ENCODE measurements at regions not wholly inside any gene's neighbourhood (a gene's known extent, or its start where the extent isn't known, plus 50 kb on each side); places are given as distances from the start of the nearest gene placed in this dataset.

DNA sequence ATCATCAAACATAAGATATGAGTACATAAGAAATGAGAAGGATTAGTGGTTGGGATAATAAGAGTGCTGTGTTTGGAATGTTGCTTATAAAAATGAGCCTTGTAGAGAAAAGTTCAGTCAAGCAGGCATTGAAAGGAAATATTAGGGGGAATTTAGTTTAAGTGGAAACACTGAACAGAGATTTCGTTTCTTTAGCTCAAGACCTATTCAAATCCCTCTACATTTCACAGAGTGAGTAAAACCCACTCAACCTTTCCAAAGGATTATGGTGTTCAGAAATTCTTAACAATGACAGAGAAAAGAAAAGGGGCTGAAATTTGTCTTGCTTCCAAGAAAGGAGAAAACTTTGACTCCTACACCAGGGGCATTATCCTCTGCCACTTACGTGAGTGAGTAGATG is 1072.4 kb upstream of the LCORL start:
- no TSS peak for BruUV-seq (replicated peaks)
- H3K27me3 ChIP-seq (replicated peaks in 1 of 2; ENCODE audit: control insufficient read depth in 2 of 2, insufficient read depth in 2 of 2, low read length in 1 of 2), result no peaks in the 10 kb centered on the region
- no peaks in the 10 kb centered on the region for H3K36me3 ChIP-seq (ENCODE audit: control insufficient read depth in 2 of 2, insufficient read depth in 2 of 2, low read length in 1 of 2)
- ChIA-PET SMC1A (ENCODE audit: uncharacterized antibody, unreplicated experiment) (no interaction called here), RAD21 (ENCODE audit: unreplicated experiment) (no interaction called here), CTCF (no interaction called here), POLR2A (interaction anchor here (0.5 kb wide), 1 partner anchor 19 kb away, joined by 4 read pairs; no protein-coding TSS in a partner anchor)
- H3K4me1 ChIP-seq (ENCODE audit: control insufficient read depth, insufficient read depth, low read length), result no peaks in the 10 kb centered on the region
- intact Hi-C loops (cut with micrococcal nuclease; ENCODE audit: unreplicated experiment), result no loop called here
- no peaks in the 10 kb centered on the region for H3K79me2 ChIP-seq (ENCODE audit: control insufficient read depth, insufficient read depth, low read length)
- TF ChIP-seq POLR2AphosphoS5 (IDR thresholded peaks at IDR 0.05; ENCODE audit: low read length) (no peak), DPF2 (IDR thresholded peaks at IDR 0.05) (no peak), TCF7 (IDR thresholded peaks at IDR 0.05; ENCODE audit: borderline replicate concordance) (no peak), JUNB (IDR thresholded peaks at IDR 0.05) (no peak), EED (IDR thresholded peaks at IDR 0.05; ENCODE audit: low read depth) (no peak), SUZ12 (IDR thresholded peaks at IDR 0.05; ENCODE audit: unreplicated experiment) (no peak), STAT1 (conservative IDR thresholded peaks at IDR 0.05) (no peak), CBX5 (IDR thresholded peaks at IDR 0.05; ENCODE audit: low read depth) (no peak), HDAC6 (IDR thresholded peaks at IDR 0.05; ENCODE audit: unreplicated experiment) (no peak), CBFB (IDR thresholded peaks at IDR 0.05; ENCODE audit: low read depth) (no peak), ZSCAN29 (IDR thresholded peaks at IDR 0.05) (no peak), IRF4 (IDR thresholded peaks at IDR 0.05; ENCODE audit: low read depth, low read length) (no peak), SIN3A (IDR thresholded peaks at IDR 0.05; ENCODE audit: low read depth, low read length) (no peak), RELA (IDR thresholded peaks at IDR 0.05; ENCODE audit: borderline replicate concordance, partially characterized antibody) (no peak), GABPA (IDR thresholded peaks at IDR 0.05; ENCODE audit: low read depth) (no peak), CHD4 (IDR thresholded peaks at IDR 0.05) (no peak), RCOR1 (conservative IDR thresholded peaks at IDR 0.05; ENCODE audit: low read depth, low read length) (no peak)
- TF ChIP-seq, protein P1, sequence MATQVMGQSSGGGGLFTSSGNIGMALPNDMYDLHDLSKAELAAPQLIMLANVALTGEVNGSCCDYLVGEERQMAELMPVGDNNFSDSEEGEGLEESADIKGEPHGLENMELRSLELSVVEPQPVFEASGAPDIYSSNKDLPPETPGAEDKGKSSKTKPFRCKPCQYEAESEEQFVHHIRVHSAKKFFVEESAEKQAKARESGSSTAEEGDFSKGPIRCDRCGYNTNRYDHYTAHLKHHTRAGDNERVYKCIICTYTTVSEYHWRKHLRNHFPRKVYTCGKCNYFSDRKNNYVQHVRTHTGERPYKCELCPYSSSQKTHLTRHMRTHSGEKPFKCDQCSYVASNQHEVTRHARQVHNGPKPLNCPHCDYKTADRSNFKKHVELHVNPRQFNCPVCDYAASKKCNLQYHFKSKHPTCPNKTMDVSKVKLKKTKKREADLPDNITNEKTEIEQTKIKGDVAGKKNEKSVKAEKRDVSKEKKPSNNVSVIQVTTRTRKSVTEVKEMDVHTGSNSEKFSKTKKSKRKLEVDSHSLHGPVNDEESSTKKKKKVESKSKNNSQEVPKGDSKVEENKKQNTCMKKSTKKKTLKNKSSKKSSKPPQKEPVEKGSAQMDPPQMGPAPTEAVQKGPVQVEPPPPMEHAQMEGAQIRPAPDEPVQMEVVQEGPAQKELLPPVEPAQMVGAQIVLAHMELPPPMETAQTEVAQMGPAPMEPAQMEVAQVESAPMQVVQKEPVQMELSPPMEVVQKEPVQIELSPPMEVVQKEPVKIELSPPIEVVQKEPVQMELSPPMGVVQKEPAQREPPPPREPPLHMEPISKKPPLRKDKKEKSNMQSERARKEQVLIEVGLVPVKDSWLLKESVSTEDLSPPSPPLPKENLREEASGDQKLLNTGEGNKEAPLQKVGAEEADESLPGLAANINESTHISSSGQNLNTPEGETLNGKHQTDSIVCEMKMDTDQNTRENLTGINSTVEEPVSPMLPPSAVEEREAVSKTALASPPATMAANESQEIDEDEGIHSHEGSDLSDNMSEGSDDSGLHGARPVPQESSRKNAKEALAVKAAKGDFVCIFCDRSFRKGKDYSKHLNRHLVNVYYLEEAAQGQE (IDR thresholded peaks at IDR 0.05; ENCODE audit: low read depth, low read length), result no peak
- 19% methylated on average over 2 of the region's 2 CpGs for WGBS (ENCODE audit: insufficient coverage, insufficient replicate concordance, low lambda C conversion rate, missing lambda C conversion rate)
- no peak overlapping the region for H2AFZ ChIP-seq (ENCODE audit: control insufficient read depth, low read depth, low read length)
- FAIRE-seq, result no peak
- H3K9ac ChIP-seq (ENCODE audit: control insufficient read depth, insufficient read depth, low read length), result no peak overlapping the region
- in situ Hi-C loops (cut with MboI), result no loop called here
- no peak overlapping the region for H3K4me3 ChIP-seq
- H4K20me1 ChIP-seq (ENCODE audit: control insufficient read depth, insufficient read depth), result no peaks in the 10 kb centered on the region
- no peak overlapping the region for H3K4me2 ChIP-seq (ENCODE audit: control insufficient read depth, insufficient read depth)
- no peak overlapping the region for H3K27ac ChIP-seq (ENCODE audit: control insufficient read depth, insufficient read depth)
- H3K9me3 ChIP-seq (replicated peaks; ENCODE audit: control insufficient read depth, insufficient read depth, low read length), result no peaks in the 10 kb centered on the region
- no peak for ATAC-seq
- DNase-seq (ENCODE audit: low read depth, low spot score), result no peak

Measured in GM12878 (cell line).